OCI-LY7 (cell line): ENCODE measurements at regions not wholly inside any gene's neighbourhood (a gene's known extent, or its start where the extent isn't known, plus 50 kb on each side); places are given as distances from the start of the nearest gene placed in this dataset.

Experiments
- EZH2phosphoT487 ChIP-seq: fragments of 200-600 bp; sonication (generic); IDR thresholded peaks from 2 replicates; pipeline ENCODE4 v1.6.1; 2018; ENCODE audit warnings: low read depth, borderline replicate concordance, mild to moderate bottlenecking, mixed run types, antibody characterized with exemption, low read length, moderate library complexity, mixed read lengths
- TF ChIP-seq, protein P1 (sequence below): fragments of 200-600 bp; sonication (generic); conservative IDR thresholded peaks from 2 replicates; pipeline ENCODE4 v1.5.1; 2014; ENCODE audit warnings: mild to moderate bottlenecking, antibody characterized with exemption, low read length, moderate library complexity, mixed read lengths

DNA sequence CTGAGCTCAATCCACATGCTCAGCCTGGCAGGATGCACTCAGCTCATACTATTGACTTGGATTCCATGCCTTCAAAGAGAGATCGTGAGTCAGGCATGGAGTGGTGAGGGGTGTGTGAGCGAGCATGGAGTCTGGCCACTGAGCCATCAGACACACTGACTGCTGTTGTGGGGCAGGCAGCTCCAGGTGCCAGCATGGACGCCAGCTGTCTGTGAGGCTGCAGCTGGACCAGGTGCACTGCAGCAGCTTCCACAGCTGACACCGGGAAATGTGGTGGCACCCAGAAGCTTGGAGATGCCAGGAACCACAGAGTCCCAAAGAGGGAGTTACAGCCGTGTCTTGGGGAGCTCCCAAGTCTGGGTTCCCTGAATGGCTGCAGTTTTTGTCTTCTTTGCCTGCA is 1026.4 kb upstream of the ADGRL3 start:
- TF ChIP-seq, protein P1, sequence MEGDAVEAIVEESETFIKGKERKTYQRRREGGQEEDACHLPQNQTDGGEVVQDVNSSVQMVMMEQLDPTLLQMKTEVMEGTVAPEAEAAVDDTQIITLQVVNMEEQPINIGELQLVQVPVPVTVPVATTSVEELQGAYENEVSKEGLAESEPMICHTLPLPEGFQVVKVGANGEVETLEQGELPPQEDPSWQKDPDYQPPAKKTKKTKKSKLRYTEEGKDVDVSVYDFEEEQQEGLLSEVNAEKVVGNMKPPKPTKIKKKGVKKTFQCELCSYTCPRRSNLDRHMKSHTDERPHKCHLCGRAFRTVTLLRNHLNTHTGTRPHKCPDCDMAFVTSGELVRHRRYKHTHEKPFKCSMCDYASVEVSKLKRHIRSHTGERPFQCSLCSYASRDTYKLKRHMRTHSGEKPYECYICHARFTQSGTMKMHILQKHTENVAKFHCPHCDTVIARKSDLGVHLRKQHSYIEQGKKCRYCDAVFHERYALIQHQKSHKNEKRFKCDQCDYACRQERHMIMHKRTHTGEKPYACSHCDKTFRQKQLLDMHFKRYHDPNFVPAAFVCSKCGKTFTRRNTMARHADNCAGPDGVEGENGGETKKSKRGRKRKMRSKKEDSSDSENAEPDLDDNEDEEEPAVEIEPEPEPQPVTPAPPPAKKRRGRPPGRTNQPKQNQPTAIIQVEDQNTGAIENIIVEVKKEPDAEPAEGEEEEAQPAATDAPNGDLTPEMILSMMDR, result no peak
- no peak for TF ChIP-seq EZH2phosphoT487
